GM23248 (cell line): ENCODE measurements at regions not wholly inside any gene's neighbourhood (a gene's known extent, or its start where the extent isn't known, plus 50 kb on each side); places are given as distances from the start of the nearest gene placed in this dataset.

Experiments
- EZH2 ChIP-seq: fragments of 200-600 bp; sonication (generic); IDR thresholded peaks from 2 replicates; pipeline ENCODE4 v1.6.1; 2018; ENCODE audit warnings: antibody characterized with exemption, mild to moderate bottlenecking; ENCODE audit not compliant: insufficient read depth, poor library complexity, severe bottlenecking
- EZH2phosphoT487 ChIP-seq: fragments of 200-600 bp; sonication (generic); IDR thresholded peaks from 2 replicates; pipeline ENCODE4 v1.6.1; 2018; ENCODE audit warnings: antibody characterized with exemption, moderate library complexity, mild to moderate bottlenecking, low read depth; ENCODE audit not compliant: insufficient read depth

GRCh38 chr1:115432061-115432460, 94.0 kb upstream of the NGF start:
- no peak for TF ChIP-seq EZH2
- no peak for TF ChIP-seq EZH2phosphoT487
